ENCODE measurements at regions not wholly inside any gene's neighbourhood (a gene's known extent, or its start where the extent isn't known, plus 50 kb on each side); places are given as distances from the start of the nearest gene placed in this dataset.

DNA sequence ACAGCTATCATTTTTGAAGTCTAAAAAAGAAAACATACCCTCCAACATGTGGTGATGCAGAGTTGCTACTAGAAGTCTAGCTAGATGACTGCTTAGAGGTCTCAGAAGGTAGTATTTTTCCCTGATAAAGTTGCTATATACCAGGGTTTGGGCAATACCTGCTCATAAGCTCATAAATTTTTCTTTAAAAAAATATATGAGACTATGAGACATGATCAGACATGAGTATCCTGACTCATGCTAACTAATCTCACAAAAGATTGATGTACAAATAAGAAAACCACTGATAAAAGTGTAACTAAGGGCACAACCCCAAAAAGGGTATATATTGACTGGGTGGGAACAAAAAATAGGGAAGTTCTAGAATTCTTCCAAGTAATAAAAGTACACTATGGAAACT lies 740.9 kb downstream of the METTL15 start:
- no peak for DNase-seq

DNA sequence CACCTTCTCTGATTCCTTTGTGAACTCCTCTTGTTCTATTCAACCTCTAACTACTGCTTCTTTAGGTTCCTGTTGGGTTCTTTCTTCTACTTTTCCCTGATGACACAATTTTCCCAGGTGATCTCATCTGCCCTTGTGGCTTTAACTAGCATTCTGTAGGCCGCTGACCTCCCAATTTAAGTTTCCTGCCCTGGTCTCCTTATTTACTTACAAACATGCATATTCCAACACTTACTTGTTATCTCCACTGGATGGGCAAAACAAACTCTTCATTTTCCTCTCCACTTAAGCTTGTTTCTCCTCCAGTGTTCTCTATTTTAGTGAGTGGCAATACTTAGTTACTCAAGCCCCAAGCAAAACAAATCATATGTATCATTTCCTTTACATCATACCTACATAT lies 734.5 kb downstream of the METTL15 start:
- DNase-seq = no peak

DNA sequence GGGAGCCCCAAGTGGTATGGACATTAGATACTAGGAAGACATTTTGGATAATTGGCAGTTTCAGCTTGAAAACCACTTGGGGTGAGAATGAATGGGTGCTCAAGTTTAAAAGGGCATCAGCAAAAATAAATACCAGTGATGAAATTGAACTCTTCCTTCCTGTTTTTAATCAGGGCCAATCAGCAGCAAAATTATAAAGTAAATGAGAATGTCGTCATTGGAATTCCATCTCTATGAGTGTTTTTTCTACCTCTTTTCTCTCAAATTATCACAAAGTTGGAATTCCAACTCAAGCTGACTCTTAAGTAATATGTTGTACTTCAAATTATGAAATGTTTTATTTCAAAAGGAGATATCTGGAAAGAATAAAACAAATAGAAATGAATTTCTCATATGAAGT lies 730.6 kb downstream of the METTL15 start:
- no peak for DNase-seq

DNA sequence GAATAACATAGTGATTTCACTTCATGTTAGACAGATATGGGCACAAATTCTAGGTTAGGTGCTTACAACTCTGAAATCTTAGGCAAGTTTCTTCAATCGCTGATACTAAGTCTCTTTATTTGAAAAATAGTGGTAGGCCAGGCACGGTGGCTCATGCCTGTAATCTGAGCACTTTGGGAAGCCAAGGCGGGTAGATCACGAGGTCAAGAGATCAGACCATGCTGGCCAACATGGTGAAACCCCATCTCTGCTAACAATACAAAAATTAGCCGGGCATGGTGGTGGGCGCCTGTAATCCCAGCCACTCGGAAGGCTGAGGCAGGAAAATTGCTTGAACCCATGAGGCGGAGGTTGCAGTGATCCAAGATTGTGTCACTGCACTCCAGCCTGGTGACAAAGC lies 729.4 kb downstream of the METTL15 start:
- no peak for DNase-seq

DNA sequence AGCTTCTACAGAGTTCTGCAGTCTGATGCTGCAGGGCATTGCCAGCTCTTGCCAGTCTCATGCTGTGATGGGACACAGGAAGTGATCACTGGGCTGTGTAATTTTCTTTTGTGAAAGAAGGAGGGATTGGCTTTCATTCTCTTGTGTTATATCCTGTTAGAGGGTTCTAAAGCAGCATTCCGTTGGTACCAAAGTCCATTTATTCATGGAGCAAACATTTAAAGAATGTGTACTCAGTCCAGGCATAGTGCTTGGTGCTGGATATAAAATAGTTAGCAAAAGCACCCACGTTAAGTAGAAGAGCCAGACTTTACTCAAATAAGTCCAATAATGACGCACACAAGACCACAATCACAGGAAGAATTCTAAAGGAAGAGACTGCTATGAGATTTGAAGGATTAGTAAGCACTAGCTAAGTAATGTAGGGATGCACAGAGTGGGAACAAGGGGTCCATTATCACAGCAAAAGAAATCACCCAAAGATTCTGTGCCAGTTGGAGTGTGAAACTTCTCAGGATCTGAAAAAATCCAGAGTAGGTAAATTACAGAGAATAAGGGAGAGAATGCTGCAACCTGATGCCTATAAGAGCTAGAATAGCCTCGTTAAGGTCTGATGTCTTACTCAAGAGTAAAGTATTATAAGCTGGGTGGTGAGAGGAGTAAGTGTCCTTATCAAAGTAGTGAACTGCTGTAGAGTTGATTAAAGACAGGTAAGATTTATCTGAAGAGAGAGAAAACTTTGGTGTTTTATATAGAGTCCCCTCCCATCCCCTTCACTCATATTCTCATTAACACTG lies 728.3 kb downstream of the METTL15 start:
- peak; percentile 98 to 99 for DNase-seq

- DNase-seq = peak; percentile 14 to 70
Observed at GRCh38 chr11:28835790-28836189, 727.6 kb downstream of the METTL15 start.

GRCh38 chr11:28835317-28835716 lies 727.1 kb downstream of the METTL15 start:
- peak in 1 of 2 experiments; percentile 46 for DNase-seq

GRCh38 chr11:28834877-28835276 lies 726.7 kb downstream of the METTL15 start:
- peak; percentile 73 to 88 for DNase-seq

GRCh38 chr11:28833670-28834069 lies 725.5 kb downstream of the METTL15 start:
- peak; percentile 86 to 98 for DNase-seq

- DNase-seq = peak in 1 of 2 experiments; percentile 46
Observed at GRCh38 chr11:28833169-28833568, 725.0 kb downstream of the METTL15 start.

DNA sequence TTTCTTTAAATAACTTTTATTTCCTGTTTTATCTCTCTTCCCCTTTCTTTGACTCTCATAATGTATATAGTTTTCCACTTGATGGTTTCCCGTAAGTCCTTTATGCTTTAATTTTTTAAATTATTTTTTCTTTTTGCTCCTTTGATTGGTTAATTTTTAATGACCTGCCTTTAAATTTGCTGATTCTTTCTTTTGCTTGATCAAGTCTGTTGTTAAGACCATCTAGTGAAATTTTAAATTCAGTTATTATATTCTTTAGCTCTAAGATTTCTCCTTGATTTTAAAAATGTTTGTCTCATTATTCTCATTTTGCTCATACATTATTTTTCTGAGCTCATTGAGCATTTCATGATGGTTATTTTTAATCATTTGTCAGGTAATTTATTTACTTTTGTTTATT lies 718.6 kb downstream of the METTL15 start:
- DNase-seq = peak in 1 of 2 experiments; percentile 10

DNA sequence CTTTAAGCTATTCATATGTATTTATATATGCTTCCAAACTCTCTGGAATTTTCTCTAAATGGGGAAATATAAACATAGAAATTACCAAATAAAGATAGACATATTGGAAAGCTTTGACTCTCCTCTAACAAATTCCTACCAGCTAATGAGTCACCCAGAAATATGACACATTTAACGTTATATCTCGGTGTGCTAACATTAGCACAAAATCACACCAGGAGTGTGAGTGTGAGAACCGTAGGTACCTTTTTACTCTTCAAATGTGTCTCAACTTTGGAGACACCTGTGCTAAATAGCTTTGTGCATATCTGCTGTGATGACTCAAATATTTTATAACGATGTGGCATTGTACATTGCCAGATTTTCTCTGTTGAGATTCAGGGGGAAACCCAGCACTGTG lies 714.4 kb downstream of the METTL15 start:
- peak in 1 of 2 experiments; percentile 16 for DNase-seq

- DNase-seq = no peak
Observed at GRCh38 chr11:28820296-28820989, 712.3 kb downstream of the METTL15 start.

- no peak for DNase-seq
Observed at GRCh38 chr11:28819741-28820140, 711.6 kb downstream of the METTL15 start.

GRCh38 chr11:28815110-28815509 lies 706.9 kb downstream of the METTL15 start:
- DNase-seq = no peak

GRCh38 chr11:28808771-28809170 lies 700.6 kb downstream of the METTL15 start:
- no peak for DNase-seq

GRCh38 chr11:28799316-28799715 lies 691.1 kb downstream of the METTL15 start:
- DNase-seq = no peak

DNA sequence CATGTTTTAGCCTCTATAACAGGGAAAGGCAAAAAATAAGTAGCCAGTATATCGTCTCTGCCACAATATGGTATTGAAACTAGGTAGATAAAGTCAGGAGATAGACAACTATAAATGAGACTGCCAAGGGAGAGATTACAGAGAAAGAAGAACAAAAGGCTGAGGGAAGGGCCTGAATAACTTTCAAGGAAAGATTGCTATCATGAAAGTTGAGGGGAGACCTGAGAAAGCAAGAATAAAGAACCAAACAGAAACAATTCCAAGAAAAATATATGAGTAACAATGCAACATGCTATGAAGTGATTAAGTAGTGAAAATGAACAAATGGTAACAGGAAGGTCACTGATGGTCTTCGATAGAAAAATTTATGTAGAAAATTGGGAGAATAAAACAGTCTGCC lies 690.1 kb downstream of the METTL15 start:
- no peak for DNase-seq

DNA sequence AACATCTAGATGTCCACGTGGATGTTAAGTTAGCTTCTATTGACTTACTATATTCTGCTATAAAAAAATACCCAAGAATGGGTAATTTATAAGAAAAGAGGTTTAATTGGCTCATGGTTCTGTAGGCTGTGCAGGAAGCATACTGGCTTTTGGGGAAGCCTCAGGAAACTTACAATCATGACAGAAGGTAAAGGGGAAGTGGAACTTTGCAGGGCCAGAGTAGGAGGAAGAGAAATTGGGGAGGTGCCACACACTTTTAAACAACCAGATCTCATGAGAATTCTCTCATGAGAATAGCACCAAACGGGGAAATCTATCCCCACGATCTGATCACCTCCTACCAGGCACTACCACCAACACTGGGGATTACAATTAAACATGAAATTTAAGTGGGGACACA lies 689.3 kb downstream of the METTL15 start:
- no peak for DNase-seq

- DNase-seq = no peak
Observed at GRCh38 chr11:28794405-28794804, 686.2 kb downstream of the METTL15 start.

- no peak for DNase-seq
Observed at GRCh38 chr11:28793282-28793738, 685.1 kb downstream of the METTL15 start.

GRCh38 chr11:28792856-28793255 lies 684.7 kb downstream of the METTL15 start:
- no peak for DNase-seq

GRCh38 chr11:28787897-28788296 lies 679.7 kb downstream of the METTL15 start:
- peak in 1 of 2 experiments; percentile 34 for DNase-seq

DNA sequence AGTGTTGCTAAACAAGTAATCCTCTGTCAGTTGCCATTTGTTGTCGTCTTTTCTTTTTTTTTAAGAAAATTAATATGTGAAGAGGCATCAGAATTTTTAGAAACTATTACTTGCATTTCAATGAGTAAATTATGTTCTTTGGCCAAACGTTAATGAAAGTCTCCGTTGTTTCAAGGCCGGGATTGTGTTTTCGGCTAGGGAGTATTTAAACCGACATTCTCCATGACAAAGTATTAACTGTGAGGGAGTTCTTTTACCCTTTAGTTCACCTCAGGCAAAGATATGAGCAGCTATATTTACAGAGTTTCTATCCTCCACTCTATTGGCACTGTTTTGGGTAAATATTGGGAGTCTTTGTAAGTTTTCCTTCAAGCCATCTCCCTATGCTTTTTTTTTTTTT lies 668.9 kb downstream of the METTL15 start:
- no peak for DNase-seq
